NK-92 treated with Interleukin-12 subunit alpha and Interleukin-12 subunit beta, amount 100 ng/mL, for 24 hours (cell line): ENCODE measurements at regions not wholly inside any gene's neighbourhood (a gene's known extent, or its start where the extent isn't known, plus 50 kb on each side); places are given as distances from the start of the nearest gene placed in this dataset.

Experiments used
- DNase-seq: peaks from one replicate; lab custom pipeline; 2025; lab: John Stamatoyannopoulos, UW

DNA sequence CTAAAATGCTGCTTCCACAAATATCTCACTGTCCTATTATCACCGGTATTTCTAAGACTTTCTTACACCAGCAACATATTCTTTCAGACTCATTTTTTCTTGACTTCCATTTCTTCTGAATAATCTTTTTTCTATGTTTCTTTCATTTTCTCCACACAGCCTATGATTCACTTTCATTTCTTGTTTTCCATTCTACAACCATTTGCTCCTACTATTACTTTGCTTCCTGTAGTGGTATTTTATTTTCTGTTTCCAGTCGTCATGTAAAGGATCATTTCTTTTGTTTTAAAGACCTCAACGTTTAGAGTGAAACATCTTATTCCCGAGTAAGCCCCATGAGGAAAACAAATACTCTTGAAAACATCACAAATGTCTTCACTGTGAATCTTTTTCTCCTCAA is 182.2 kb upstream of the MDGA2 start:
- no peak for DNase-seq

DNA sequence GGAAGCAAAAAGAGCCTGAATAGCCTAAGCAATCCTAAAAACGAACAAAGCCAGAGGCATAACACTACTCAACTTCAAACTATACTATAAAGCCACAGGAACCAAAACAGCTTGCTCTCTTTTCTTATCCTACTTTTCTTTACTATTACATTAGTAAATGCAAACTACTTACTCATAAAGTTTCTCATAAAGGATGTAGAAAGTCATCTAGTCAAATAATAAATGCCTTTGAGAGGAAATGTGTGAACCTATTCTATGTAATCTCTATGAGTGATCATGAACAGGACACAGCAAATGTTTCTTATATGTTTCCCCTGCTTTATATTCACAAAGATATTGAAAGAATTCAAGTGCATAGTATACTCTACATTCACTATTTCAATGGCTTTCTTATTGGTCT is 176.9 kb upstream of the MDGA2 start:
- no peak for DNase-seq

DNA sequence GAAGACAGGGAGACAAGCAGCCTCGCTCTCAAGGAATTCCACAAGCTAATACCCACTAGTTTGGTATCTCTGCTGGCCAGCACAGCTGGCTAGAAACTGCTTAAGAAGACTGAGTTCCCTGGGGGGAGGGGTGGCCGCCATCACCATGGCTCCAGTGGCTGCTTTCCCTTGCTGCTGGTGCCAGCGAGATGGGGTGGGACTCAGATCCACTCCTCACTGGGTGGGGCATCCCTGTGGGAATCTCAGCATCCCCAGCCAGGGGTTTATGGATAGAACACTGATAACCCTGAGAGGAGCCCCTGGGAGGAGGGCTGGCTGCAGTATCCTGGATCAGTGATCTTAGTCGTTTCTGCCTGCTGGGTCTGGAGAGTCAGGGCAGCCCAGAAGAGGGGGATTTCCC is 170.6 kb upstream of the MDGA2 start:
- DNase-seq = no peak

DNA sequence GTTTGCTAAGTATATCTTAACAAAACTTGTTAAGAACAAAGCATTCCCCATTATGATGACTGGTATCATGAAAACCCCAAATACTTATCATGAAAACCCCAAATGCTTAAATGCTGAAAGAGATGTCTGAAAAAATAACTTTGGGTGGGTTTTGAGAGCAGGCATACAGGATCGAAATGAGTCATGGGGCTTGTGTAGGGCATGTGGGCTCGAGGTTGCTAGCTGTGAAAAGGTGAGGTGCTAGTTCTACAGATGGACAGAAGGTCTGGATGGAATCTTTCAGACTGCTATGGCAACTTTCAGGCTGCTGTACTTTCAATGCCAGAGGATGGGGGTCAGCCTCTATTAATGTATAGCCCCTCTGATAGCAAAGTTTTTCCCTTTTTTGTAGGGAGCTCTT is 167.8 kb upstream of the MDGA2 start:
- no peak for DNase-seq

DNA sequence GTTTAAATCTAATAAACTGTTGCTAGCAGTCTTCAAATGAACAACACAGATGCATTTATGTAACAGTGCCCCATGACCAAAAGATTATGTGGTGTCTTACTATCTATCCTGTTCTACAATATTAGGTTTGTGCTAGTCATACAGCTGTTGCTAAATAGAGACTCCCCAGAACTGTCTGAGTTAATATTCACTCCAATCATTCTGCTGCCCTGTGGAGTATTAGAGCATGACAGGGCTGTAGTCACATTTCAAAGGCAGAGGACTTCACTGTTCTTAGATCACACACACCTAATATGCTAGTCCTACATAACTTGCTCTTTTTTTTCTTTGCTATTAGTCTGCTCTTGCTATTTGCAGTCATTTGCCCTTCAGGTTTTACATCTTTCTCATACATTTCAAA is 157.6 kb upstream of the MDGA2 start:
- no peak for DNase-seq

DNA sequence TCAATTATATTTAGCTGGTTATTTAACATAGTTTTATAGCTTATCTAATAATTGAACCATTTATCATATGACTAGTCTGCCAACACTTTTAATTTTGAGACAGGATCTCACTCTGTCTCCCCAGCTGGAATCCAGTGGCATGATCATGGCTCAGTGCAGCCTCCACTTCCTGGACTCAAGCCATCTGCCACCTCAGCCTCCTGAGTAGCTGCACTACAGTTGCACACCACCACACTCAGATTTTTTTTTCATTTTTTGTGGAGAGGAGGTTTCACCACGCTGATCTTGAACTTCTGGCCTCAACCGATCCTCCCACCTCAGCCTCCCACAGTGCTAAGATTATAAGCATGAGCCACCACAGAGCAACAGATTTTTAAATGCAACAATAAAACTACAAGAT is 151.4 kb upstream of the MDGA2 start:
- DNase-seq = no peak

DNA sequence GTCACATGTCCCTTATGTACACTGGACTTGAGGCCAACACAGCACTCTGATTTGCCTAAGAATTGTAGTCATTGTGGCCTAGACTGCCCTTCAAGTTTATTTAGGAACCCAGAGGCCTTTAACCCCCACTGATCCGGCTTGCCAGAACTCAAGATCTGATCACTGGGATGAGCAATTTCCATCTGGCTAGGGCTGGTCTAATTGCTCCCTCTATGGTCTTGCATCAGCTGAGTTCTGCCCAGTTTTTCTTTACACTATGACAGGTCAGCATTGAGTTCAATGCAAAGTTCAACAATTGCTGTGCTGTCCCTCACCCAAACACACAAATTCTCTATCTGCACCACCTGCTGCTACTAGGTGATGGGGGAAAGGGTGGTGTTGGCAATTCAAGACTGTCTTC is 146.9 kb upstream of the MDGA2 start:
- no peak for DNase-seq

DNA sequence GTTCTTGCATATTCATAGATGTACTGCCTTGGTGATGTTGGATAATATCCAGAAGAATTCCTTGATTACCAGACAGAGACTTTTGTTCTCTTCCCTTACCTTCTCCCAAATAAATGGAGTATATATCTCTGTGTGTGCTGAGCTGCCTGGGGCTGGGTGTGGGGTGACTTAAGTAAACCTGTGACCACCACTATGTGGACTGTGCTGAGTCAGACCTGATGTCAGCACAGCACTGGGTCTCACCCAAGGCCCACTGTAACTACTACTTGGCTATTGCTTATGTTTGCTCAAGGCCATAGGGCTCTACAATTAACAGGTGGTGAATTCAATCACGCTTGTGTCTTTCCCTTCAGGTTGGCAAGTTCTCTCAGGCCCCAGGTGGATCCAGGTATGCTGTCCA is 145.7 kb upstream of the MDGA2 start:
- no peak for DNase-seq

DNA sequence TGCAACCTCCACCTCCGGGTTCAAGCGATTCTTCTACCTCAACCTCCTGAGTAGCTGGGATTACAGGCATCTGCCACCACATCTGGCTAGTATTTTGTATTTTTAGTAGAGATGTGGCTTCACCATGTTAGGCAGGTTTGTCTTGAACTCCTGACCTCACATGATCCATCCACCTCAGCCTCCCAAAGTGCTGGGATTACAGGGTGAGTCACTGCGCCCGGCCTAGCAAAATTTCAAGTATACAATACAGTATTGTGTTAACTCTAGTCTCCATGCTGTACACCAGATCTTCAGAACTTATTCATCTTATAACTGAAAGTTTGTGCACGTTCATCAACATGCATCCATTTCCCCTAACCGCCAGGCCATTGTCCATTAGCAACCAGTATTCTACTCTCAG is 115.1 kb upstream of the MDGA2 start:
- no peak for DNase-seq

DNA sequence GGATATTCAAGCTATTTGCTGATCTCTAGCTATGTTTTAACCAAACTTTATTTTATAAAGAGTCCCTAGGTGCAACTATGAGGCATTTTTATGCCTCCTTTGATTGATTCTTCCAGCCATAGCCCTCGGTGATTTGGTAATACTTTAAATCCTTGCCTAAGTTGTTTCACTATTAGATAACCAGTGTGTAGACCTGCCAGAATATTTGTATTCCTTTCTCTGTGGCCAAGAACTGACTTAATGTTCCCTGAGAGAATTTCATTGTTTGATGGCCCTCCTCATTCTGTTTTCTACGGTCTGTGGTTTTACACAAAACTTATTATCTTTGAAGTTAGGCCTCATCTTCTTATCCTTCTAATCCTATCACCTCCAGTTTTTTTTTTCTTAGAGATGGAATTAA is 109.7 kb upstream of the MDGA2 start:
- DNase-seq = no peak

DNA sequence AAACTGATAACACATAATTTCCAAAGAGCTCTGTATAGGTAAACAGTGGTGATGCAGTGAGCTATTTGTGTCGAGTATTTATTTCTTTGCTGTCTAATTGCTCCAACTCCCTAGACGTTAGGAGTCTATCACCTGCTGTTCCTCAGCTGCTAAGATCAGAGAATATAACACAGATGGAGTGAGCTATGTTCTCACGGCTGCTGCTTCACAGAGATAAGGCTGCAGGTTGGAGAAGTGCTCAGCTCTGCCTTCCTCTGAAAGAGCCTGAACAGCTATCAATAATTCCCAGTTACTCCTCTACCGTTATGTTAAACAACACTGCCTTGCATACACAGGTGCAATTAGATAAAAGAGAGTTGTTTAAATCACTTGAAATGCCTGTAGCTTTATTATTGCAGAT is 103.2 kb upstream of the MDGA2 start:
- no peak for DNase-seq

DNA sequence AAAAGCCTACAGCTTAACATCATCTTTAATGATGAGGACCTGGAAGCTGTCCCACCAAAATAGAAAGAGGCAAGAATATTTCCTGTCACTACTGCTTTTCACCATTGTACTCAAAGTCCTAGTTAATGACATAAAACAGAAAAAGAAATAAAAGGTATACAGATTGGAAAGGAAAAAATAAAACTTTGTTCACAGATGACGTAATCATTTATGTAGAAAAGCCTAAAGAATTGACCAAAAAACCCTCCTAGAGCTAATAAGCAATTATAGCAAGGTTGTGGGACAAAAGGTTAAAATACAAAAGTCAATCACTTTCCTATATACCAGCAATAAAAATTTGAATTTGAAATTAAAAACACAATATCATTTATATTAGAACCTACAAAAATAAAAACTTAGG is 97.2 kb upstream of the MDGA2 start:
- no peak for DNase-seq

DNA sequence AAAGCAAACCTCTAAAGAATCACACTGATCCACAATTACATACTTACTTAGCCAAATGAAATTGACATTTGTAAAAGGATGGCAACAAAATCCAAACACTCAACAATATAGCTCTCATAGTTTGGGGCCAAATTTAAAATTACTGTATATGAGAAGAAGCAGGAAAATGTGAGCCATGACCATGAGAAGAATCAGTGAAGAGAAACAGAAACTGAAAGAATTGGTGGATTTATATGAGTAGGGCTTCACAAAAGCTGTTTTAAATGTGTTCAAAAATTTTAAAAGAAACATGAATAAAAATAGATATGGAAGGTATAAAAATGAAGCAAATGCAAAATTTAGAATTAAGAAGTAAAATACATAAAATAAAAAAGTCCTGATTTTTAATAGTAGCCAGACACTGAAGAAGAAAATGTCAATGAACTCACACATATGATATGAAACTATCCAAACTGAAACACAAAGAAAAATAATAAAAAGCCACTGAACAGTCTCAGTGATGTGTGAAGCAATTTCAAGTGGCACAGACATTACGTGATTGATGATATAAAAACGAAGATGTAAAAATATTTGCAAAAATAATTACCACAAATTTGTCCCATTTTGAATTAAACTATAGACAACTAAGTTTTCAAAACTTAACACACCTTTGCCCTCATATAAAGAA is 87.9 kb upstream of the MDGA2 start:
- no peak for DNase-seq

DNA sequence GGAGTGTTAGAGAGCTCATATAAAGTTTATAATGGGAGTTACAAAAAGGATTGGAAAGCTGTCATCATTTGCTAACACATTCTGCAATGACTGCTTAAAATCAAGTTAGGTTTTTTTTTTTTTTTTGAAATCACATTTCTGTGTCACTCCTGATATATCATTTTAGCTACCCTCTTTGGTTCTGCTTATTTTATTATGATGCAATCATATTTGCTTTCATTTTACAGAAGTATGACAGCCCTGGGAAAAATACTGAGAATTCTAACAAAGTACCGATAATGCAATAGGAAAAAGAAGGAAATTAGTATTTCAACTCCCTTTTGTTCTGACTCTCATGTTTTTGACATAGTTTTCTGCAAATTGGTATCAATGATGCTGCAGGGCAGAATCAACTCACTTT is 71.6 kb upstream of the MDGA2 start:
- DNase-seq = no peak

DNA sequence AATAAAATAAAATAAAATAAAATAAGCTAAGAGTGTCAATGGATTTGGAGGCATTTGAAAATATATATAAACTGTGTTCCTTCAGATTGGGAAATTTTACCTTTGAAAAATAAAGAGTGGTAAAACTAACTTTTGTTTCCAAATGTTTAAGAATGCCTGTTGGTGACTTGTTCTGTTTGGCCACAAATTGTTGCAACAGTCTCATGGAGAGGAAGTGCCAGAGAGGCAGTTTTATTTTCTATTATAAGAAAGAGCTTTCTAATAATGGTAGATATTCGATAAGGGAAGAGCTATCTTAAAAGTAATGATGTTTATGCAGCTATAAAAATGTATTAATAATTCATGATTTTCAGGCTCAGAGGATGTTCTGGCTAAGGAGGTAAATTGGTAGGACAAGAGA is 68.8 kb upstream of the MDGA2 start:
- no peak for DNase-seq

DNA sequence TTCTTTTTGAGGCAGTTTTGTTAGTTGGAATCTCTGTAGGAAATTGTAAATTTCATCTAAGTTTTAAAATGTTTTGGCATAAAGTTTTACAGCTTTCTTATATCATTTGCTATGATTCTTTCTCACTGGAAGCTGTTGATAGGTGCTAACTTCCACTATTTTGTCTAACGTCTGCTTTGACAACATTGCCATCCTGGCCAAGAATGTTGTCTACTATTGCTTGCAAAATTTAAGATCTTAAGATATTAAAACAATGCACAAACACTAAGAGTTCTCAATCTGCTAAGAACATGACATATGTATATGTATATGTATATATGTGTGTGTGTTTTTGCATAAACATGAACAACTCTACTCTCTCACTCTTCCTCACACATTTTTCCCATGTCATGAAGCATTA is 64.1 kb upstream of the MDGA2 start:
- DNase-seq = no peak

DNA sequence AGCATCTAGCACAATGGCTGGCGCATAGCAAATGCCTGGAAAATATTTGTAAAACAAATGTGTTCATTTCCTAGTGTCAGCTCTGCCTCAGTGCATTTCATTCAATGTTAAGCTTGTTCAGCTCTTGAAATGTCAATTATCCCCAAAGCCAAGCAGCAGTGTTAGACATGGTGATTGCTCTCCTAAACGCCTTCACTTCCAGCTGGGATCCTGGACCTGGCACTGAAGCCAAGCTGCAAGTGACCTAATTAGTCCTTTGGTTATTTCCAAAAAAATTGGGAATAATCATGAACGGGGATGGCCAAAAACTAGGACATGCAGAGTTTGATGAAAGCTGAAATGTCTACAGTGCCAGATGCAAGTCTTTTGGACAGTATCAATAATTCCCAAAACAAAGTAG is 54.9 kb upstream of the MDGA2 start:
- no peak for DNase-seq
